Stimulated activated CD4-positive, alpha-beta T cell treated with anti-CD3 and anti-CD28 coated beads, Interleukin-1b, Interleukin-23, amount 100 ng/mL, for 4 hours (primary cell): ENCODE measurements at regions not wholly inside any gene's neighbourhood (a gene's known extent, or its start where the extent isn't known, plus 50 kb on each side); places are given as distances from the start of the nearest gene placed in this dataset.
"Not testable (repeated sequence)": the region's sequence is repeated elsewhere in the genome, so short reads cannot be mapped to it uniquely, and the experiment has no call there.

Experiments used
- DNase-seq, 2 donors: peaks; one replicate each; pipeline ENCODE4 v3.0.0-alpha.2; 2020; ENCODE audit warnings: low read depth in 2 of 2

- no peak for DNase-seq
These were observed 1099.9 kb downstream of the NSUN3 start for GRCh38 chr3:95162794-95163193.

DNA sequence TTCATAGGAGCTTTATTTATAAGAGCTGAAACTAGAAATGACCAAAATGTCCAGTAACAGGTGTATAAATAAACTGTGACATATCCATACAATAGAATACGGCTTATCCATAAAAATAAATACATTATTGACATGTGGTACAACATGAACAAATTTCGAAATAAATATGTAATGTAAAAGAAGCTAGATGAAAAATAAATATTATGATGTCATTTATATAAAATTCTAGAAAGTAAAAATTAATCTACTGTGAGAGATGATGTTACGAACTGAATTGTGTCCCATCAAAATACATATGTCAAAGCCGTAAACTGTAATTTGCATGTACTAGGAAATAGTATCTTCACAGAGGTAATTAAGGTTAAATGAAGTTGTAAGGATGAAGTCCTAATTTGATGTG is 1104.9 kb downstream of the NSUN3 start:
- no peak for DNase-seq

GRCh38 chr3:95168526-95168925 is 1105.7 kb downstream of the NSUN3 start:
- no peak for DNase-seq

GRCh38 chr3:95172164-95172943 is 1109.5 kb downstream of the NSUN3 start:
- no peak for DNase-seq

DNA sequence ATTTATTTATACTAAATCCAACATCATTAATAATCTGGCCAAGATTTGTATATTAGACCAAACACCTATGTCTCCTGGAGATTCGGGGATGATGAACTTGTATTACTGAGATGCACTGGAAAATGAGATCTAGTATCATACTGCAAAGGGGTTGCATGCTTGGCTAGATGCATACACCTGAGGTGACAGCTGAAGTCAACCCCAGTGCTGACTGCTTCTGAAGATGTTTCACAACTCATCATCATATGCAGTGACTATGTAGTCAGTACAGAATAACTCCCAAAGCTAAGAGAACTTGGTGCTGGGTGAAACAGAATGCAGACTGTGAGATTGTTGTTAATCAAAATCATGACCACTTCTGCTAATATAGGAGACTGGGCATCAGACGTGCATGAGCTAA is 1114.2 kb downstream of the NSUN3 start:
- DNase-seq = no peak

DNA sequence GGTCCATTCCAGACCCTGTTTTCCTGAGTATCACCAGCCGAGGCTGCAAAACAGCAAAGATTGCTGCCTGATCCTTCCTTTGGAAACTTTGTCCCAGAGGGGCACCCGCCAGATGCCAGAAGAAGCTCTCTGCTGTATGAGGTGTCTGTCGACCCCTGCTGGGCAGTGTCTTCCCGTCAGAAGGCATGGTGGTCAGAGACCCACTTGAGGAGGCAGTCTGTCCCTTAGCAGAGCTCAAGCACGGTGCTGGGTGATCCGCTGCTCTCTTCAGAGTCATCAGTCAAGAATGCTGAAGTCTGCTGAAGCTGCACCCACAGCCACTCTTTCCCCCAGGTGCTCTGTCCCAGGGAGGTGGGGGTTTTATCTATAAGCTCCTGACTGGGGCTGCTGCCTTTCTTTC is 1121.2 kb downstream of the NSUN3 start:
- no peak for DNase-seq

GRCh38 chr3:95189348-95189747 is 1126.5 kb downstream of the NSUN3 start:
- DNase-seq = no peak

- no peak for DNase-seq
These were observed 1134.8 kb downstream of the NSUN3 start for GRCh38 chr3:95197661-95198060.

- DNase-seq = no peak
These were observed 1137.5 kb downstream of the NSUN3 start for GRCh38 chr3:95200384-95200783.

- DNase-seq = no peak
These were observed 1148.0 kb downstream of the NSUN3 start for GRCh38 chr3:95210878-95211277.

DNA sequence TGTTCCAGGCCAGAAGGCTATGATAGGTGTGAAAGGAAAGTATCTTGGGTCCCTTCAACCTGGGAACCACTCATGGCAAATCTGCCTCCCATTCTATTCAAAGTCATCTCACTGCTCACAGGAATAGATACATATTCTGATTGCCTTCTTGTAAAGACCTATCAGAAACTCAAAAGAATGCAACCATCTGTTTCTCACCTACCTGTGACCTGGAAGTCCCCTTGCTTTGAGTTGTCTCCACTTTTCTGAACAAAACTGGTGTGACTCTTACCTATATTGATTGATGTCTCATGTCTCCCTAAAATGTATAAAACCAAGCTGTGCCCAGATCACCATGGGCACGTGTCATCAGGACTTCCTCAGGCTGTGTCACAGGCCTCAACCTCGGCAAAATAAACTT is 1149.3 kb downstream of the NSUN3 start:
- DNase-seq = no peak

DNA sequence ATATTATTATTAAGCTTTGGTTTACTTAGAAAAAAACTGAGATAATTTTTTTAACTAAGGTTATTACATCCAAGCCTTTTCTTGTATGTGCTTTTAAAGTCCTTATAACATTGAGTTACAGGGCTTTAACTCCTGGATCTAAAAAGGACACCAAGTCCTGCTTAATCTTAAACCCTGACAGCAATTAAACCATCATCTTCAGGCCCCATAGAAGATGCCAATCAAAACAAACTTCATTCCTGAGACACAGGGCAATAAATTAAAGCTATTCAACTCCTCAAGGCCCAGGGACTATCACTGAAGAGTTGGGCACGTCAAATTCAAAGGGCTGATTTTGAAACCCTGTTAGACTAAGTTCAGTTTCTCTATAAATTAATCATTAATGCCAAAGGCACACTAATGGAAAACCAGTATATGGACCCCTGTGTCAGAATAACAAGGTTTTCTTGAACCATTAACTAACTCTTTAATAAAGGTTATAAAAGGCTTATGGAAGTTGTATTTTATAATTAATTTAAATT is 1152.6 kb downstream of the NSUN3 start:
- DNase-seq = no peak

- DNase-seq = no peak
These were observed 1154.8 kb downstream of the NSUN3 start for GRCh38 chr3:95217661-95218060.

DNA sequence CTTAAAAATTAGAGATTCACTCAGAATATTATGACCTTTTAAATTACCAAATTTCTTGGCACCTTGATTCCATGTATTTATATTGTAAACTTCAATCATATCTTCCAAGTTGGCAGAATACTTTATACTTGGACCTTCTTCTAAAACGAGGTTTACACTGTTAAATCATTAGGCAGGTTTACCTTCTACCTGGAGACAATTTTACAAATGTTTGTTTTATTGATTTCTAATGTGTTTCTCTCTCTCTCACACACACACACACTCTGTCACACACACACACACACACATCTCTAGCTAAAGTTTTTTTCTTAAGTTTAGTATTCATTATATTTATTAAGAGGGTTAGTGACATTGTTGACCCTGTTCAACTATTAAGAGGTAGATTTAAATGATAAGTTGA is 1155.6 kb downstream of the NSUN3 start:
- DNase-seq = no peak

GRCh38 chr3:95226437-95226836 is 1163.6 kb downstream of the NSUN3 start:
- no peak for DNase-seq

- no peak for DNase-seq
These were observed 1164.2 kb downstream of the NSUN3 start for GRCh38 chr3:95227092-95227491.

DNA sequence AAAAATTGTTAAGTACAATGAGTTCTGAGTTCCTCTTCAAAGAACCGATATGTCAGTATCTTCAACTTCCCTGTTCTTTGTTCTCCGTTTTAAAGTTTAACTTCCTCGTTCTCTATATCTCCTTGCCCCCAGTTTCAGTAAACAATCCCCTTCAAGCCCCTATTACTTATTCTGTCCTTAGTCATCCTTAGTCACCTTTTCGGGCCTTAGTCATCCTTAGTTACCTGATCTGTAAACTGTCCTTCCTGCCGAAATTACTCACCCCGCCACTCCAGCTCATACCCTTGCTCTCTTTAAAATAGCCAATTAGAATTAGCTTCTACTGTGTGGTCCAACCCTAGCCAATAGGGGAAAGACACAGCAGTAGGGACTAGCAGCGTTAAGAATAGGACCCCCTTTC is 1165.6 kb downstream of the NSUN3 start:
- no peak for DNase-seq

- DNase-seq = no peak
These were observed 1173.1 kb downstream of the NSUN3 start for GRCh38 chr3:95235916-95236315.

DNA sequence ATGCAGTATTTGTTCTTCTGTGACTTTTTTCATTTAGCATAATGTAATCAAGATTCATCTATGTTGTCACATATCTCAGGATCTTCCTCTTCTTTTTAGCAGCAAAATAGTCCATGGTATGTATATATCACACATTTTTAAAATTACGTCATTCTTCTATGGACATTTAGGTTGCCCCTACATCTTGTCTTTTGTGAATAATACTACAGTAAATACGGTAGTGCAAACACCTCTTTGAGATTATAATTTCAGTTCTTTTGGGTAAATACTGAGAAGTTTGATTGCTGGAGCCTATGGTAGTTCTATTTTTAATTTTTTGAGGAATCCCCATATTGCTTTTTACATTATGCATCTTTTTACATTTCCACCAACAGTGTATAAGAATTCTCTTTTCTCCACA is 1174.9 kb downstream of the NSUN3 start:
- DNase-seq = no peak

DNA sequence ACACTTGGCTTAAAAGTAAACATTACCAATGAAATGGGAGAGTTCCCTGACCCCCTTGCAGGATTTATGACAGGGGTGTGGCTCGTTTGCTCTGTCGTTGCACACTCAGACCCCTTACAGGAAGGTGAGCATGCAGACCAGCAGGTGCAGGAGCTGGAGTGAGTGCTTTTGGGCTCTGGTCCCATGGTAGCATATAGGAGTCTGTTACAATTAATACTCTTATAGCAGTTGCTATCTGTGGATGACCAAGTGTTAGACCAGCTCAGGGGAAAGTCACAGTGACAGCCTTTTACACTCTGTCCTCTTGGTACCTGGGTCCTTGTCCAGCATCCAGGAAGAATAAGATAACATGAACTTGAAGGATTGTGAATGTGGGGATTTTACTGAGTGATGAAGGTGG is 1177.5 kb downstream of the NSUN3 start:
- no peak for DNase-seq

- not testable (repeated sequence) for DNase-seq
These were observed 1178.4 kb downstream of the NSUN3 start for GRCh38 chr3:95241256-95241655.

DNA sequence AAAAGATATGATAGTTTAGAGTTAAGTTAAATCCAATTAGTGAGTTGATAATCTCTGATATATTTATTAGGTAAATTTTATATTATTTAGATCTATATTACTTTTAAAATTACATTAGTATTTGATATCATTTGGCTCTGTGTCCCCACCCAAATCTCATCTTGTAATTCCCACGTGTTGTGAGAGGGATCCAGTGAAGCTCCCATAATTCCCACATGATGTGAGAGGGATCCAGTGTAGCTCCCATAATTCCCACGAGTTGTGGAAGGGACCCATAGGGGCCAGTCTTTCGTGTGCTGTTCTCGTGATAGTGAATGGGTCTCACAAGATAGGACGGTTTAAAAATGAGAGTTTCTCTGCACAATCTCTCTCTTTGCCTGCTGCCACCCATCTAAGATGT is 1183.6 kb downstream of the NSUN3 start:
- no peak for DNase-seq

- no peak for DNase-seq
These were observed 1191.2 kb downstream of the NSUN3 start for GRCh38 chr3:95254061-95254460.

DNA sequence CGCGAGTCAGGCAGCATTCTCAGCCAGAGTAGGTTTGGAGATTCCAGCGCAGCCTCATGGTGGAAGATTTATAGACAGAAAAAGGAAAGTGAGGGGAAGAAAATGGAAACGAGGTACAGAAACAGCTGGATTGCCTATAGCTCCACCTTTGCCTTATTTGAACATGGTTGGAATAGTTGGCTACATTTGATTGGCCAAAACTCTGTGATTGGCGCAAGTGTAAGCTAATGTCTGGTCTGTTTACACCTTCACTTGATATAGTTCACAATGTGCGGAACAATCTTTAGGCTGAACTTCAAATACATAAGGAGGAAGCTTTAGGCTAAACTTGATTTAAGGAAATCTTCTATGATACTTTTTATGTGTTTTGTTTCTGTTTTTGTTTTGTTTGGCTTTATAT is 1191.9 kb downstream of the NSUN3 start:
- no peak for DNase-seq
